ENCODE measurements at regions not wholly inside any gene's neighbourhood (a gene's known extent, or its start where the extent isn't known, plus 50 kb on each side); places are given as distances from the start of the nearest gene placed in this dataset.

GRCh38 chrX:26019386-26019785 is 118.8 kb upstream of the MAGEB18 start:
- TF ChIP-seq EZH2phosphoT487 (IDR thresholded peaks at IDR 0.05; ENCODE audit: insufficient read depth, low read depth) (no peak), EZH2 (IDR thresholded peaks at IDR 0.05; ENCODE audit: insufficient read depth, poor library complexity, severe bottlenecking) (no peak)
